B cell (primary cell): ENCODE measurements at regions not wholly inside any gene's neighbourhood (a gene's known extent, or its start where the extent isn't known, plus 50 kb on each side); places are given as distances from the start of the nearest gene placed in this dataset.

Experiments used
- ATAC-seq: fragments of 200-7000 bp; cut with Tn5 transposase; one replicate; pipeline ENCODE4 v1.10.0; 2021; ENCODE audit warnings: low read depth, mild to moderate bottlenecking, moderate number of reproducible peaks, moderate library complexity
- CTCF ChIA-PET: fragments of 350-600 bp; sonication (Branson Sonifier 250); formaldehyde crosslinking; loops from one replicate; lab custom pipeline; 2021; ENCODE audit warnings: antibody characterized with exemption, inconsistent platforms; lab: Charles Lee
- POLR2A ChIA-PET: fragments of 350-600 bp; sonication (Branson Sonifier 250); formaldehyde crosslinking; loops from one replicate; lab custom pipeline; 2021; ENCODE audit warnings: antibody characterized with exemption; lab: Charles Lee
- DNase-seq: peaks from one replicate; pipeline ENCODE4 v3.0.0; 2013
- H2AFZ ChIP-seq: 2 replicates; pipeline ENCODE4 v1.6.1; 2012; ENCODE audit warnings: mild to moderate bottlenecking, low read depth, low read length; ENCODE audit not compliant: insufficient read depth, poor library complexity, severe bottlenecking
- H3K27ac ChIP-seq, 2 donors: 1 replicate in 1 of 2; 2 replicates in 1 of 2; pipeline ENCODE4 v1.5.1; 2012 to 2013; ENCODE audit warnings: low read length in 2 of 2, mild to moderate bottlenecking in 2 of 2, moderate library complexity in 1 of 2
- H3K27me3 ChIP-seq, 4 experiments: fragments of 200-600 bp in 1 of 4; sonication (generic) in 1 of 4; replicated peaks in 1 of 4; 1 replicate in 2 of 4; 2 replicates in 2 of 4; pipeline versions ENCODE4 v1.6.1 to v1.7.0; 2013 to 2016; ENCODE audit warnings: low read length in 3 of 4, mild to moderate bottlenecking in 2 of 4, mixed read lengths in 1 of 4, moderate library complexity in 1 of 4; ENCODE audit not compliant: insufficient read depth in 4 of 4, control insufficient read depth in 3 of 4; ENCODE audit errors: control extremely low read depth in 1 of 4
- H3K36me3 ChIP-seq, 2 experiments: replicated peaks in 1 of 2; 1 replicate in 1 of 2; 2 replicates in 1 of 2; pipeline versions ENCODE4 v1.6.1 to v1.7.1; 2013; ENCODE audit warnings: low read length in 1 of 2; ENCODE audit not compliant: insufficient read depth in 2 of 2, control insufficient read depth in 1 of 2; ENCODE audit errors: control extremely low read depth in 1 of 2, extremely low read depth in 1 of 2
- H3K4me1 ChIP-seq, 2 donors: fragments of 200-600 bp in 1 of 2; sonication (generic) in 1 of 2; 1 replicate in 1 of 2; 2 replicates in 1 of 2; pipeline versions ENCODE4 v1.5.1 to v1.6.1; 2013 to 2017; ENCODE audit warnings: low read length in 2 of 2; ENCODE audit not compliant: control insufficient read depth in 2 of 2, insufficient read depth in 2 of 2
- H3K4me2 ChIP-seq: replicated peaks from 2 replicates; pipeline ENCODE3; 2012; ENCODE audit warnings: mild to moderate bottlenecking, low read depth, low read length; ENCODE audit not compliant: poor library complexity, severe bottlenecking
- H3K4me3 ChIP-seq, 5 experiments: fragments of 200-600 bp in 1 of 5; sonication (generic) in 1 of 5; 1 replicate in 3 of 5; 2 replicates in 2 of 5; pipeline versions ENCODE4 v1.5.1 to v1.7.0; 2011 to 2016; ENCODE audit warnings: low read length in 4 of 5, mild to moderate bottlenecking in 4 of 5, low read depth in 2 of 5, control low read depth in 1 of 5, moderate library complexity in 1 of 5; ENCODE audit not compliant: insufficient read depth in 1 of 5; ENCODE audit errors: control extremely low read depth in 1 of 5, extremely low read depth in 1 of 5
- H3K79me2 ChIP-seq: fragments of 200-600 bp; sonication (generic); one replicate; pipeline ENCODE4 v1.6.0; 2016; ENCODE audit warnings: low read length; ENCODE audit not compliant: control insufficient read depth, insufficient read depth
- H3K9ac ChIP-seq: fragments of 200-600 bp; sonication (generic); 2 replicates; pipeline ENCODE4 v1.6.1; 2017; ENCODE audit warnings: mild to moderate bottlenecking, low read length, moderate library complexity
- H3K9me3 ChIP-seq, 3 donors: one replicate each; pipeline versions ENCODE4 v1.6.1 to v1.7.1; 2013; ENCODE audit warnings: low read length in 2 of 3; ENCODE audit not compliant: control insufficient read depth in 2 of 3, insufficient read depth in 1 of 3; ENCODE audit errors: control extremely low read depth in 1 of 3
- H4K20me1 ChIP-seq: 2 replicates; pipeline ENCODE4 v1.6.0; 2012; ENCODE audit warnings: mild to moderate bottlenecking, low read length; ENCODE audit not compliant: insufficient read depth, control insufficient read depth, poor library complexity, severe bottlenecking
- H3K27ac Mint-ChIP-seq: one replicate; pipeline ENCODE4 v1.8.0; 2021; ENCODE audit warnings: mixed read lengths
- H3K27me3 Mint-ChIP-seq: one replicate; pipeline ENCODE4 v1.8.0; 2021; ENCODE audit warnings: mixed read lengths
- H3K4me1 Mint-ChIP-seq: one replicate; pipeline ENCODE4 v1.8.0; 2021; ENCODE audit warnings: mixed read lengths
- H3K4me3 Mint-ChIP-seq: one replicate; pipeline ENCODE4 v1.8.0; 2021; ENCODE audit warnings: mixed read lengths
- H3K9me3 Mint-ChIP-seq: one replicate; pipeline ENCODE4 v1.8.0; 2022; ENCODE audit warnings: mixed read lengths; ENCODE audit not compliant: insufficient read depth
- EZH2 ChIP-seq: IDR thresholded peaks from 2 replicates; pipeline ENCODE4 v1.6.1; 2012; ENCODE audit warnings: borderline replicate concordance, low read depth, mild to moderate bottlenecking, moderate library complexity, low read length; ENCODE audit not compliant: insufficient read depth, poor library complexity, severe bottlenecking
- WGBS: methylation state at CpG from one replicate; pipeline ENCODE4 v1.1.5; 2013; ENCODE audit warnings: missing lambda C conversion rate; ENCODE audit not compliant: insufficient coverage; 5-methylcytosine and 5-hydroxymethylcytosine counted together
- intact Hi-C: fragments of 100-400 bp; cut with micrococcal nuclease; formaldehyde crosslinking; loops from one replicate; pipeline ENCODE4 v1.10.0; 2022
- TF ChIP-seq, protein P1 (sequence below): fragments of 200-600 bp; IDR thresholded peaks from one replicate; pipeline ENCODE4 v1.8.0; 2022; ENCODE audit warnings: antibody characterized with exemption, mild to moderate bottlenecking

DNA sequence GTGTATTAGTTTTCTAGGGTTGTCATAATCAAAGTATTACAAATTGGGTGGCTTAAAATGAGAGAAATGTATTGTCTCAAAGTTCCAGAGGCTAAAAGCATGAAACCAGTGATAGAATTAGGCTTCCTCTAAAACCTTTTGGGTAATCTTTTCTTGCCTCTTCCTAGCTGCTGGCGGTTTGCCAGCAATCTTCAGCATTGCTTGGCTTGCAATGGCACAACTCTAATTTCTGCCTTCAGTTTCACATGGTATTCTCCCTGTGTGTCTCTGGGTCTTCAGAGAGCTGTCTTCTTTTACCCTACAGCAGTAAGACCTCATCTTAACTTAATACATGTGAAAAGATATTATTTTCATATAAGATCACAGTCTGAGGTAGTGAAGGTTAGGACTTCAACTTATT lies 479.1 kb upstream of the GJE1 start:
- intact Hi-C loops, result no loop called here
- ATAC-seq (no peak), DNase-seq (no peak)
- no peaks in the 10 kb centered on the region for H3K4me1 ChIP-seq
- H4K20me1 ChIP-seq, result no peaks in the 10 kb centered on the region
- H3K9me3 ChIP-seq, result no peaks in the 10 kb centered on the region
- H3K9ac ChIP-seq, result no peak overlapping the region
- TF ChIP-seq, protein P1, sequence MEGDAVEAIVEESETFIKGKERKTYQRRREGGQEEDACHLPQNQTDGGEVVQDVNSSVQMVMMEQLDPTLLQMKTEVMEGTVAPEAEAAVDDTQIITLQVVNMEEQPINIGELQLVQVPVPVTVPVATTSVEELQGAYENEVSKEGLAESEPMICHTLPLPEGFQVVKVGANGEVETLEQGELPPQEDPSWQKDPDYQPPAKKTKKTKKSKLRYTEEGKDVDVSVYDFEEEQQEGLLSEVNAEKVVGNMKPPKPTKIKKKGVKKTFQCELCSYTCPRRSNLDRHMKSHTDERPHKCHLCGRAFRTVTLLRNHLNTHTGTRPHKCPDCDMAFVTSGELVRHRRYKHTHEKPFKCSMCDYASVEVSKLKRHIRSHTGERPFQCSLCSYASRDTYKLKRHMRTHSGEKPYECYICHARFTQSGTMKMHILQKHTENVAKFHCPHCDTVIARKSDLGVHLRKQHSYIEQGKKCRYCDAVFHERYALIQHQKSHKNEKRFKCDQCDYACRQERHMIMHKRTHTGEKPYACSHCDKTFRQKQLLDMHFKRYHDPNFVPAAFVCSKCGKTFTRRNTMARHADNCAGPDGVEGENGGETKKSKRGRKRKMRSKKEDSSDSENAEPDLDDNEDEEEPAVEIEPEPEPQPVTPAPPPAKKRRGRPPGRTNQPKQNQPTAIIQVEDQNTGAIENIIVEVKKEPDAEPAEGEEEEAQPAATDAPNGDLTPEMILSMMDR, result no peak
- no peak for TF ChIP-seq EZH2
- Mint-ChIP-seq H3K27ac (no peak overlapping the region), H3K4me1 (no peaks in the 10 kb centered on the region), H3K27me3 (no peaks in the 10 kb centered on the region), H3K4me3 (no peak overlapping the region), H3K9me3 (peaks cover 4% of the 10 kb centered on the region)
- H2AFZ ChIP-seq, result no peak overlapping the region
- no peak overlapping the region for H3K27ac ChIP-seq
- no peaks in the 10 kb centered on the region for H3K27me3 ChIP-seq
- H3K36me3 ChIP-seq, result no peaks in the 10 kb centered on the region
- no peaks in the 10 kb centered on the region for H3K79me2 ChIP-seq
- H3K4me2 ChIP-seq, result no peak overlapping the region
- ChIA-PET POLR2A (no interaction called here), CTCF (no interaction called here)
- H3K4me3 ChIP-seq, result no peak overlapping the region
- no CpG with 5 or more reads among the region's 1 CpG for WGBS

DNA sequence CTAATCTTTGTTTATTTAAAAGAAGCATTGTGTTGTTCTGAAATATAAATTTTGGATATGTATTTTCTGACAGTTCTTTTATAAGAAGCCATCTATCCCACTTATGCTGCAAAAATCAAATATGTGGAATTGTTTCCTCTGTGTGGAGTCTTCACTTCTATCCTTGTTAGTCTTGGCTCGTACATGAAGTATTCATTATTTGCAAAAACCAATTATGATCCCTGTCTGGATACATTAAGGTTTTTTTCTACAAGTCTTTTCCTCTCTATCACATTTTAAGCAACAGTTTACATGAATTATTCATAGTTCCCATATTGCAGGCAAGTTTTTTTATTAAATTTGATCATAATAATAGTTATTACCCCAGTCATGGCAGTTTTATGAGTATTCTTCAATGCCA lies 490.8 kb upstream of the GJE1 start:
- Mint-ChIP-seq H3K9me3 (no peaks in the 10 kb centered on the region), H3K27ac (no peak overlapping the region), H3K27me3 (no peaks in the 10 kb centered on the region), H3K4me1 (no peaks in the 10 kb centered on the region), H3K4me3 (no peak overlapping the region)
- no peaks in the 10 kb centered on the region for H3K79me2 ChIP-seq
- H3K36me3 ChIP-seq, result no peaks in the 10 kb centered on the region
- CTCF ChIA-PET, result no interaction called here
- no peaks in the 10 kb centered on the region for H3K4me1 ChIP-seq
- H3K27ac ChIP-seq, result no peak overlapping the region
- DNase-seq (no peak), ATAC-seq (no peak)
- no CpG with 5 or more reads among the region's 1 CpG for WGBS
- no peaks in the 10 kb centered on the region for H4K20me1 ChIP-seq
- no peaks in the 10 kb centered on the region for H3K27me3 ChIP-seq
- TF ChIP-seq EZH2, result no peak
- TF ChIP-seq, protein P1, result no peak
- peaks cover 0 to 6% (median 0%) of the 10 kb centered on the region in 3 donors for H3K9me3 ChIP-seq
- no peak overlapping the region for H3K4me2 ChIP-seq
- H3K4me3 ChIP-seq, result no peak overlapping the region
- H2AFZ ChIP-seq, result no peak overlapping the region
- POLR2A ChIA-PET, result no interaction called here
- intact Hi-C loops, result no loop called here
- H3K9ac ChIP-seq, result no peak overlapping the region
